HG02571 (cell line): ENCODE measurements at regions not wholly inside any gene's neighbourhood (a gene's known extent, or its start where the extent isn't known, plus 50 kb on each side); places are given as distances from the start of the nearest gene placed in this dataset.
A peak's percentile ranks its signal among the peaks of the same experiment; 100 is the strongest.
"Not testable (repeated sequence)": the region's sequence is repeated elsewhere in the genome, so short reads cannot be mapped to it uniquely, and the experiment has no call there.

Experiments used
- ATAC-seq: cut with Tn5 transposase; IDR thresholded peaks from one replicate; pipeline ENCODE4 v1.9.1; 2021; ENCODE audit warnings: mild to moderate bottlenecking, moderate library complexity; ENCODE audit not compliant: unreplicated experiment

GRCh38 chr9:78707080-78707479, 410.2 kb downstream of the PSAT1 start:
- ATAC-seq, result no peak

GRCh38 chr9:78707481-78707991, 410.6 kb downstream of the PSAT1 start:
- no peak for ATAC-seq

GRCh38 chr9:78712903-78713613, 416.1 kb downstream of the PSAT1 start:
- ATAC-seq, result no peak

- no peak for ATAC-seq
Measured at GRCh38 chr9:78713614-78714405, 416.9 kb downstream of the PSAT1 start.

- ATAC-seq, result no peak
Measured at GRCh38 chr9:78714576-78714975, 417.7 kb downstream of the PSAT1 start.

GRCh38 chr9:78719029-78719428, 422.1 kb downstream of the PSAT1 start:
- not testable (repeated sequence) for ATAC-seq

GRCh38 chr9:78724896-78725295, 428.0 kb downstream of the PSAT1 start:
- no peak for ATAC-seq

- no peak for ATAC-seq
Measured at GRCh38 chr9:78725503-78725902, 428.6 kb downstream of the PSAT1 start.

GRCh38 chr9:78745331-78745730, 448.4 kb downstream of the PSAT1 start:
- ATAC-seq, result no peak

GRCh38 chr9:78746010-78746409, 449.1 kb downstream of the PSAT1 start:
- ATAC-seq, result no peak

GRCh38 chr9:78753039-78753438, 456.1 kb downstream of the PSAT1 start:
- ATAC-seq, result no peak

- peak; percentile 54 for ATAC-seq
Measured at GRCh38 chr9:78756813-78757510, 460.0 kb downstream of the PSAT1 start.

- ATAC-seq, result no peak
Measured at GRCh38 chr9:78763424-78763823, 466.5 kb downstream of the PSAT1 start.

GRCh38 chr9:78765861-78766260, 468.9 kb downstream of the PSAT1 start:
- no peak for ATAC-seq

GRCh38 chr9:78767490-78767889, 470.6 kb downstream of the PSAT1 start:
- no peak for ATAC-seq

GRCh38 chr9:78769690-78770089, 472.8 kb downstream of the PSAT1 start:
- no peak for ATAC-seq

GRCh38 chr9:78775211-78775610, 478.3 kb downstream of the PSAT1 start:
- no peak for ATAC-seq

GRCh38 chr9:78775696-78776295, 478.9 kb downstream of the PSAT1 start:
- no peak for ATAC-seq

GRCh38 chr9:78777747-78778146, 480.8 kb downstream of the PSAT1 start:
- no peak for ATAC-seq

- ATAC-seq, result no peak
Measured at GRCh38 chr9:78778318-78778717, 481.4 kb downstream of the PSAT1 start.

GRCh38 chr9:78778861-78779374, 482.0 kb downstream of the PSAT1 start:
- no peak for ATAC-seq
